Esophagus squamous epithelium (tissue), 5 donors: ENCODE measurements at regions not wholly inside any gene's neighbourhood (a gene's known extent, or its start where the extent isn't known, plus 50 kb on each side); places are given as distances from the start of the nearest gene placed in this dataset.

Source experiments
- DNase-seq: peaks from one replicate; lab custom pipeline; 2025; lab: John Stamatoyannopoulos, UW
- H3K27ac ChIP-seq, 4 donors: fragments of 200-600 bp; sonication (generic); one replicate each; pipeline ENCODE4 v1.5.1; 2016 to 2019; ENCODE audit warnings: mild to moderate bottlenecking in 1 of 4
- H3K27me3 ChIP-seq, 4 donors: fragments of 200-600 bp; sonication (generic); 1 replicate in 3 of 4; 2 replicates in 1 of 4; pipeline versions ENCODE4 v1.5.1 to v1.6.0; 2017 to 2021; ENCODE audit warnings: antibody characterized with exemption in 1 of 4
- H3K36me3 ChIP-seq, 3 donors: fragments of 200-600 bp; sonication (generic); one replicate each; pipeline ENCODE4 v1.5.1; 2016 to 2019
- H3K4me1 ChIP-seq, 3 donors: fragments of 200-600 bp; sonication (generic); one replicate each; pipeline ENCODE4 v1.5.1; 2017 to 2019
- H3K4me3 ChIP-seq, 4 donors: fragments of 200-600 bp; sonication (generic); 1 replicate in 3 of 4; 2 replicates in 1 of 4; pipeline ENCODE4 v1.5.1; 2016 to 2019; ENCODE audit warnings: mild to moderate bottlenecking in 2 of 4, moderate library complexity in 1 of 4
- H3K9me3 ChIP-seq, 3 donors: fragments of 200-600 bp; sonication (generic); one replicate each; pipeline ENCODE4 v1.5.1; 2016 to 2019
- CTCF ChIP-seq, 6 experiments: fragments of 450-650 bp in 4 of 6; fragments of 200-600 bp in 2 of 6; sonication (generic) in 2 of 6; IDR thresholded peaks; one replicate each; pipeline ENCODE4 v1.5.1; 2016 to 2019; ENCODE audit warnings: antibody characterized with exemption in 6 of 6, mild to moderate bottlenecking in 4 of 6, moderate library complexity in 4 of 6
- POLR2A ChIP-seq, 4 donors: fragments of 450-650 bp; IDR thresholded peaks; one replicate each; pipeline ENCODE4 v1.6.1; 2017; ENCODE audit warnings: antibody characterized with exemption in 4 of 4, mild to moderate bottlenecking in 4 of 4, moderate library complexity in 3 of 4
- WGBS, 2 donors: methylation state at CpG; one replicate each; pipeline ENCODE4 v1.1.5; 2018; 5-methylcytosine and 5-hydroxymethylcytosine counted together
- intact Hi-C: fragments of 100-400 bp; cut with DNase I; formaldehyde crosslinking; loops from one replicate; pipeline ENCODE4 v1.15.0; 2022
- donor health status: DM: yes; HTN: yes; CAD: no.

GRCh38 chr7:94206295-94206694, 188.4 kb upstream of the COL1A2 start:
- DNase-seq = no peak
- intact Hi-C loops = no loop called here
- Histone ChIP-seq H3K4me3 (no peak overlapping the region), H3K36me3 (no peaks in the 10 kb centered on the region), H3K27me3 (no peaks in the 10 kb centered on the region), H3K4me1 (no peaks in the 10 kb centered on the region), H3K27ac (no peak overlapping the region), H3K9me3 (no peaks in the 10 kb centered on the region)
- TF ChIP-seq POLR2A (IDR thresholded peaks at IDR 0.05) (no peak), CTCF (IDR thresholded peaks at IDR 0.05) (no peak)
- WGBS, 2 donors = 67 to 69% methylated on average over 2 of the region's 2 CpGs

GRCh38 chr7:94212160-94212559, 182.5 kb upstream of the COL1A2 start:
- Histone ChIP-seq H3K9me3 (no peaks in the 10 kb centered on the region), H3K36me3 (no peaks in the 10 kb centered on the region), H3K27ac (no peak overlapping the region), H3K4me3 (no peak overlapping the region), H3K27me3 (no peaks in the 10 kb centered on the region), H3K4me1 (no peaks in the 10 kb centered on the region)
- TF ChIP-seq CTCF (IDR thresholded peaks at IDR 0.05) = no peak
- no peak for TF ChIP-seq POLR2A (IDR thresholded peaks at IDR 0.05)
- intact Hi-C loops = no loop called here
- no peak for DNase-seq
- WGBS, 2 donors = 63 to 70% methylated on average over 1 of the region's 1 CpG

- Histone ChIP-seq H3K4me3 (no peak overlapping the region), H3K27me3 (no peaks in the 10 kb centered on the region), H3K9me3 (no peaks in the 10 kb centered on the region), H3K36me3 (no peaks in the 10 kb centered on the region), H3K27ac (peak overlapping the region in 1 of 4 donors; percentile 45), H3K4me1 (no peaks in the 10 kb centered on the region)
- intact Hi-C loops = no loop called here
- TF ChIP-seq POLR2A (IDR thresholded peaks at IDR 0.05) (no peak), CTCF (IDR thresholded peaks at IDR 0.05) (no peak)
- DNase-seq = no peak
- 36 to 52% methylated on average over 3 of the region's 3 CpGs for WGBS, 2 donors
Observed at GRCh38 chr7:94216944-94217461, 177.7 kb upstream of the COL1A2 start.

GRCh38 chr7:94217766-94218165, 176.9 kb upstream of the COL1A2 start:
- intact Hi-C loops = no loop called here

GRCh38 chr7:94222516-94222915, 172.2 kb upstream of the COL1A2 start:
- Histone ChIP-seq H3K27me3 (no peaks in the 10 kb centered on the region), H3K4me1 (peaks cover 0 to 3% (median 0%) of the 10 kb centered on the region in 3 donors), H3K27ac (no peak overlapping the region), H3K4me3 (no peak overlapping the region), H3K36me3 (no peaks in the 10 kb centered on the region), H3K9me3 (no peaks in the 10 kb centered on the region)
- 82% methylated on average over 2 of the region's 2 CpGs for WGBS, 2 donors
- no peak for DNase-seq
- no peak for TF ChIP-seq POLR2A (IDR thresholded peaks at IDR 0.05)
- no peak for TF ChIP-seq CTCF (IDR thresholded peaks at IDR 0.05)
- intact Hi-C loops = no loop called here

More at GRCh38 chr7:94217766-94218165, 176.9 kb upstream of the COL1A2 start:
- H3K4me3 ChIP-seq = no peak overlapping the region
- DNase-seq = no peak
- H3K9me3 ChIP-seq = no peaks in the 10 kb centered on the region
- H3K36me3 ChIP-seq = no peaks in the 10 kb centered on the region
- no peaks in the 10 kb centered on the region for H3K27me3 ChIP-seq
- H3K27ac ChIP-seq = no peak overlapping the region
- 67 to 77% methylated on average over 2 of the region's 2 CpGs for WGBS, 2 donors
- TF ChIP-seq CTCF (IDR thresholded peaks at IDR 0.05) (no peak), POLR2A (IDR thresholded peaks at IDR 0.05) (no peak)
- no peaks in the 10 kb centered on the region for H3K4me1 ChIP-seq
